ENCODE measurements at regions not wholly inside any gene's neighbourhood (a gene's known extent, or its start where the extent isn't known, plus 50 kb on each side); places are given as distances from the start of the nearest gene placed in this dataset.

GRCh38 chr7:46669028-46669427 is 748.0 kb upstream of the IGFBP3 start:
- no peak overlapping the region for H3K27ac ChIP-seq
- no peak for TF ChIP-seq POLR2A (IDR thresholded peaks at IDR 0.05)
- intact Hi-C loops (cut with DNase I): no loop called here
- WGBS: 80% methylated on average over 4 of the region's 4 CpGs
- no peak for DNase-seq (ENCODE audit: low spot score)
- no peak overlapping the region for H3K4me3 ChIP-seq
- no peaks in the 10 kb centered on the region for H3K36me3 ChIP-seq
- H3K4me1 ChIP-seq (replicated peaks): no peaks in the 10 kb centered on the region
- H3K27me3 ChIP-seq (replicated peaks; ENCODE audit: insufficient read depth): no peaks in the 10 kb centered on the region
- no peaks in the 10 kb centered on the region for H3K9me3 ChIP-seq

- H3K36me3 ChIP-seq: no peaks in the 10 kb centered on the region
- H3K4me3 ChIP-seq: no peak overlapping the region
- H3K9me3 ChIP-seq: no peaks in the 10 kb centered on the region
- TF ChIP-seq POLR2AphosphoS5 (IDR thresholded peaks at IDR 0.05) (no peak), CTCF (IDR thresholded peaks at IDR 0.05) (no peak), POLR2A (IDR thresholded peaks at IDR 0.05) (no peak)
- no peak overlapping the region for H3K27ac ChIP-seq
- H3K4me1 ChIP-seq (replicated peaks): no peaks in the 10 kb centered on the region
- 92% methylated on average over 1 of the region's 1 CpG for WGBS
- no peaks in the 10 kb centered on the region for H3K27me3 ChIP-seq (replicated peaks; ENCODE audit: insufficient read depth)
- intact Hi-C loops (cut with DNase I): no loop called here
- DNase-seq (ENCODE audit: low spot score): no peak
Measured at GRCh38 chr7:46664453-46664852, 743.4 kb upstream of the IGFBP3 start.

- no peak for TF ChIP-seq POLR2AphosphoS5 (IDR thresholded peaks at IDR 0.05)
- TF ChIP-seq CTCF (IDR thresholded peaks at IDR 0.05): no peak
- no peak for TF ChIP-seq POLR2A (IDR thresholded peaks at IDR 0.05)
- Histone ChIP-seq H3K4me3 (no peak overlapping the region), H3K36me3 (no peaks in the 10 kb centered on the region), H3K27me3 (replicated peaks; ENCODE audit: insufficient read depth) (no peaks in the 10 kb centered on the region), H3K9me3 (no peaks in the 10 kb centered on the region), H3K27ac (no peak overlapping the region), H3K4me1 (replicated peaks) (no peaks in the 10 kb centered on the region)
- intact Hi-C loops (cut with DNase I): no loop called here
- no peak for DNase-seq (ENCODE audit: low spot score)
- 80% methylated on average over 3 of the region's 3 CpGs for WGBS
Measured at GRCh38 chr7:46663025-46663424, 742.0 kb upstream of the IGFBP3 start.

GRCh38 chr7:46661431-46661830 is 740.4 kb upstream of the IGFBP3 start:
- intact Hi-C loops (cut with DNase I): no loop called here
- Histone ChIP-seq H3K9me3 (no peaks in the 10 kb centered on the region), H3K27me3 (replicated peaks; ENCODE audit: insufficient read depth) (no peaks in the 10 kb centered on the region), H3K4me1 (replicated peaks) (no peaks in the 10 kb centered on the region), H3K4me3 (no peak overlapping the region), H3K27ac (no peak overlapping the region), H3K36me3 (no peaks in the 10 kb centered on the region)
- TF ChIP-seq CTCF (IDR thresholded peaks at IDR 0.05) (no peak), POLR2A (IDR thresholded peaks at IDR 0.05) (no peak), POLR2AphosphoS5 (IDR thresholded peaks at IDR 0.05) (peak; percentile 22)
- no peak for DNase-seq (ENCODE audit: low spot score)
- WGBS: 32% methylated on average over 4 of the region's 4 CpGs

GRCh38 chr7:46660402-46660980 is 739.4 kb upstream of the IGFBP3 start:
- intact Hi-C loops (cut with DNase I): no loop called here
- Histone ChIP-seq H3K36me3 (no peaks in the 10 kb centered on the region), H3K27me3 (replicated peaks; ENCODE audit: insufficient read depth) (no peaks in the 10 kb centered on the region), H3K27ac (no peak overlapping the region), H3K9me3 (no peaks in the 10 kb centered on the region), H3K4me3 (no peak overlapping the region), H3K4me1 (replicated peaks) (no peaks in the 10 kb centered on the region)
- TF ChIP-seq POLR2AphosphoS5 (IDR thresholded peaks at IDR 0.05) (no peak), POLR2A (IDR thresholded peaks at IDR 0.05) (no peak), CTCF (IDR thresholded peaks at IDR 0.05) (no peak)
- DNase-seq (ENCODE audit: low spot score): no peak
- WGBS: 87% methylated on average over 2 of the region's 2 CpGs
